WTC11 (cell line): ENCODE measurements at regions not wholly inside any gene's neighbourhood (a gene's known extent, or its start where the extent isn't known, plus 50 kb on each side); places are given as distances from the start of the nearest gene placed in this dataset.

ENCODE experiments used
- CREB1 ChIP-seq: sonication (generic); formaldehyde crosslinking; IDR thresholded peaks from 2 replicates; pipeline ENCODE4 v1.8.0; 2023; ENCODE audit warnings: mild to moderate bottlenecking, missing genetic modification reagents
- ESRRA ChIP-seq: sonication (generic); formaldehyde crosslinking; IDR thresholded peaks from 2 replicates; pipeline ENCODE4 v1.8.1; 2022; ENCODE audit warnings: mild to moderate bottlenecking, missing genetic modification reagents, borderline replicate concordance
- ETV6 ChIP-seq: sonication (generic); formaldehyde crosslinking; IDR thresholded peaks from 2 replicates; pipeline ENCODE4 v1.8.1; 2022; ENCODE audit warnings: mild to moderate bottlenecking, missing genetic modification reagents
- FOXP1 ChIP-seq: sonication (generic); formaldehyde crosslinking; IDR thresholded peaks from 2 replicates; pipeline ENCODE4 v1.8.0; 2022; ENCODE audit warnings: missing genetic modification reagents, mild to moderate bottlenecking, moderate library complexity, borderline replicate concordance
- NFE2L1 ChIP-seq: sonication (generic); formaldehyde crosslinking; IDR thresholded peaks from 2 replicates; pipeline ENCODE4 v1.8.1; 2023; ENCODE audit warnings: missing genetic modification reagents
- TP53 ChIP-seq: sonication (generic); formaldehyde crosslinking; IDR thresholded peaks from 2 replicates; pipeline ENCODE4 v1.8.1; 2023; ENCODE audit warnings: mild to moderate bottlenecking, missing genetic modification reagents
- ZNF121 ChIP-seq: sonication (generic); formaldehyde crosslinking; IDR thresholded peaks from 2 replicates; pipeline ENCODE4 v1.8.0; 2023; ENCODE audit warnings: missing genetic modification reagents
- TF ChIP-seq, protein P1 (sequence below): fragments of 200-600 bp; IDR thresholded peaks from 2 replicates; pipeline ENCODE4 v1.8.0; 2022; ENCODE audit warnings: antibody characterized with exemption
- TF ChIP-seq, protein P2 (sequence below): sonication (generic); formaldehyde crosslinking; conservative IDR thresholded peaks from 2 replicates; pipeline ENCODE4 v1.8.1; 2023; ENCODE audit warnings: mild to moderate bottlenecking, low read depth, missing genetic modification reagents, moderate library complexity
- TF ChIP-seq, protein P3 (sequence below): sonication (generic); formaldehyde crosslinking; IDR thresholded peaks from 2 replicates; pipeline ENCODE4 v1.8.1; 2022; ENCODE audit warnings: low read depth, missing genetic modification reagents, borderline replicate concordance
- TF ChIP-seq, protein P4 (sequence below): fragments of 250-450 bp; sonication (Bioruptor Pico); IDR thresholded peaks from 2 replicates; pipeline ENCODE4 v1.9.0; 2021; ENCODE audit warnings: mild to moderate bottlenecking
- TF ChIP-seq, protein P5 (sequence below): sonication (generic); formaldehyde crosslinking; IDR thresholded peaks from 2 replicates; pipeline ENCODE4 v1.8.1; 2022; ENCODE audit warnings: low read depth, mild to moderate bottlenecking, moderate library complexity, missing genetic modification reagents, borderline replicate concordance
- TF ChIP-seq, protein P6 (sequence below): sonication (generic); formaldehyde crosslinking; IDR thresholded peaks from 2 replicates; pipeline ENCODE4 v1.8.1; 2022; ENCODE audit warnings: missing genetic modification reagents, borderline replicate concordance
- TF ChIP-seq, protein P7 (sequence below): sonication (generic); formaldehyde crosslinking; IDR thresholded peaks from 2 replicates; pipeline ENCODE4 v1.8.0; 2022; ENCODE audit warnings: mild to moderate bottlenecking, missing genetic modification reagents

DNA sequence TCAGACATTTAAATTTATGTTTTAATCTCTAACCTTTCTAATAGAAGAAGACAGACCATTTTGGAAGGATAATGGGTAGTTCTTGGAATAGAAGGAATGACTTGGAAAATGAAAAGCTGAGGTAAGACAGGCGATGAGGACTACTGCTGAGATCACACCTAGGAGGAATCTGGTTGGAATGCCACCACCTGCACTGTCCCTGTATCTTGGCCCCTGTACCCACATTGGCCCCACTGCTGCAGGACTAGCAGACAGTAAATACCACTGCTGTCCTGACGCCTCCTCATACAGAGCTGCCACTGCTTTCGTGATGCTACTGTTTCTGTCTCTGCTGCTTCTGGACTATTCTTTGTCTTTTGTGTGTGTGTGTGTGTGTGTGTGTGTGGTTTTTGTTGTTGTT lies 359.8 kb downstream of the TMEM232 start:
- TF ChIP-seq, protein P1, sequence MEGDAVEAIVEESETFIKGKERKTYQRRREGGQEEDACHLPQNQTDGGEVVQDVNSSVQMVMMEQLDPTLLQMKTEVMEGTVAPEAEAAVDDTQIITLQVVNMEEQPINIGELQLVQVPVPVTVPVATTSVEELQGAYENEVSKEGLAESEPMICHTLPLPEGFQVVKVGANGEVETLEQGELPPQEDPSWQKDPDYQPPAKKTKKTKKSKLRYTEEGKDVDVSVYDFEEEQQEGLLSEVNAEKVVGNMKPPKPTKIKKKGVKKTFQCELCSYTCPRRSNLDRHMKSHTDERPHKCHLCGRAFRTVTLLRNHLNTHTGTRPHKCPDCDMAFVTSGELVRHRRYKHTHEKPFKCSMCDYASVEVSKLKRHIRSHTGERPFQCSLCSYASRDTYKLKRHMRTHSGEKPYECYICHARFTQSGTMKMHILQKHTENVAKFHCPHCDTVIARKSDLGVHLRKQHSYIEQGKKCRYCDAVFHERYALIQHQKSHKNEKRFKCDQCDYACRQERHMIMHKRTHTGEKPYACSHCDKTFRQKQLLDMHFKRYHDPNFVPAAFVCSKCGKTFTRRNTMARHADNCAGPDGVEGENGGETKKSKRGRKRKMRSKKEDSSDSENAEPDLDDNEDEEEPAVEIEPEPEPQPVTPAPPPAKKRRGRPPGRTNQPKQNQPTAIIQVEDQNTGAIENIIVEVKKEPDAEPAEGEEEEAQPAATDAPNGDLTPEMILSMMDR: no peak
- TF ChIP-seq, protein P2, sequence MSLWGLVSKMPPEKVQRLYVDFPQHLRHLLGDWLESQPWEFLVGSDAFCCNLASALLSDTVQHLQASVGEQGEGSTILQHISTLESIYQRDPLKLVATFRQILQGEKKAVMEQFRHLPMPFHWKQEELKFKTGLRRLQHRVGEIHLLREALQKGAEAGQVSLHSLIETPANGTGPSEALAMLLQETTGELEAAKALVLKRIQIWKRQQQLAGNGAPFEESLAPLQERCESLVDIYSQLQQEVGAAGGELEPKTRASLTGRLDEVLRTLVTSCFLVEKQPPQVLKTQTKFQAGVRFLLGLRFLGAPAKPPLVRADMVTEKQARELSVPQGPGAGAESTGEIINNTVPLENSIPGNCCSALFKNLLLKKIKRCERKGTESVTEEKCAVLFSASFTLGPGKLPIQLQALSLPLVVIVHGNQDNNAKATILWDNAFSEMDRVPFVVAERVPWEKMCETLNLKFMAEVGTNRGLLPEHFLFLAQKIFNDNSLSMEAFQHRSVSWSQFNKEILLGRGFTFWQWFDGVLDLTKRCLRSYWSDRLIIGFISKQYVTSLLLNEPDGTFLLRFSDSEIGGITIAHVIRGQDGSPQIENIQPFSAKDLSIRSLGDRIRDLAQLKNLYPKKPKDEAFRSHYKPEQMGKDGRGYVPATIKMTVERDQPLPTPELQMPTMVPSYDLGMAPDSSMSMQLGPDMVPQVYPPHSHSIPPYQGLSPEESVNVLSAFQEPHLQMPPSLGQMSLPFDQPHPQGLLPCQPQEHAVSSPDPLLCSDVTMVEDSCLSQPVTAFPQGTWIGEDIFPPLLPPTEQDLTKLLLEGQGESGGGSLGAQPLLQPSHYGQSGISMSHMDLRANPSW: no peak
- TF ChIP-seq, protein P3, sequence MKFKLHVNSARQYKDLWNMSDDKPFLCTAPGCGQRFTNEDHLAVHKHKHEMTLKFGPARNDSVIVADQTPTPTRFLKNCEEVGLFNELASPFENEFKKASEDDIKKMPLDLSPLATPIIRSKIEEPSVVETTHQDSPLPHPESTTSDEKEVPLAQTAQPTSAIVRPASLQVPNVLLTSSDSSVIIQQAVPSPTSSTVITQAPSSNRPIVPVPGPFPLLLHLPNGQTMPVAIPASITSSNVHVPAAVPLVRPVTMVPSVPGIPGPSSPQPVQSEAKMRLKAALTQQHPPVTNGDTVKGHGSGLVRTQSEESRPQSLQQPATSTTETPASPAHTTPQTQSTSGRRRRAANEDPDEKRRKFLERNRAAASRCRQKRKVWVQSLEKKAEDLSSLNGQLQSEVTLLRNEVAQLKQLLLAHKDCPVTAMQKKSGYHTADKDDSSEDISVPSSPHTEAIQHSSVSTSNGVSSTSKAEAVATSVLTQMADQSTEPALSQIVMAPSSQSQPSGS (CRISPR knock-in tag): no peak
- TF ChIP-seq, protein P4, sequence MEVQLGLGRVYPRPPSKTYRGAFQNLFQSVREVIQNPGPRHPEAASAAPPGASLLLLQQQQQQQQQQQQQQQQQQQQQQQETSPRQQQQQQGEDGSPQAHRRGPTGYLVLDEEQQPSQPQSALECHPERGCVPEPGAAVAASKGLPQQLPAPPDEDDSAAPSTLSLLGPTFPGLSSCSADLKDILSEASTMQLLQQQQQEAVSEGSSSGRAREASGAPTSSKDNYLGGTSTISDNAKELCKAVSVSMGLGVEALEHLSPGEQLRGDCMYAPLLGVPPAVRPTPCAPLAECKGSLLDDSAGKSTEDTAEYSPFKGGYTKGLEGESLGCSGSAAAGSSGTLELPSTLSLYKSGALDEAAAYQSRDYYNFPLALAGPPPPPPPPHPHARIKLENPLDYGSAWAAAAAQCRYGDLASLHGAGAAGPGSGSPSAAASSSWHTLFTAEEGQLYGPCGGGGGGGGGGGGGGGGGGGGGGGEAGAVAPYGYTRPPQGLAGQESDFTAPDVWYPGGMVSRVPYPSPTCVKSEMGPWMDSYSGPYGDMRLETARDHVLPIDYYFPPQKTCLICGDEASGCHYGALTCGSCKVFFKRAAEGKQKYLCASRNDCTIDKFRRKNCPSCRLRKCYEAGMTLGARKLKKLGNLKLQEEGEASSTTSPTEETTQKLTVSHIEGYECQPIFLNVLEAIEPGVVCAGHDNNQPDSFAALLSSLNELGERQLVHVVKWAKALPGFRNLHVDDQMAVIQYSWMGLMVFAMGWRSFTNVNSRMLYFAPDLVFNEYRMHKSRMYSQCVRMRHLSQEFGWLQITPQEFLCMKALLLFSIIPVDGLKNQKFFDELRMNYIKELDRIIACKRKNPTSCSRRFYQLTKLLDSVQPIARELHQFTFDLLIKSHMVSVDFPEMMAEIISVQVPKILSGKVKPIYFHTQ (CRISPR knock-in tag): no peak
- no peak for TF ChIP-seq NFE2L1 (CRISPR knock-in tag)
- TF ChIP-seq, protein P5, sequence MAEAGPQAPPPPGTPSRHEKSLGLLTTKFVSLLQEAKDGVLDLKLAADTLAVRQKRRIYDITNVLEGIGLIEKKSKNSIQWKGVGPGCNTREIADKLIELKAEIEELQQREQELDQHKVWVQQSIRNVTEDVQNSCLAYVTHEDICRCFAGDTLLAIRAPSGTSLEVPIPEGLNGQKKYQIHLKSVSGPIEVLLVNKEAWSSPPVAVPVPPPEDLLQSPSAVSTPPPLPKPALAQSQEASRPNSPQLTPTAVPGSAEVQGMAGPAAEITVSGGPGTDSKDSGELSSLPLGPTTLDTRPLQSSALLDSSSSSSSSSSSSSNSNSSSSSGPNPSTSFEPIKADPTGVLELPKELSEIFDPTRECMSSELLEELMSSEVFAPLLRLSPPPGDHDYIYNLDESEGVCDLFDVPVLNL (CRISPR knock-in tag): no peak
- TF ChIP-seq CREB1: no peak
- no peak for TF ChIP-seq ZNF121 (CRISPR knock-in tag)
- TF ChIP-seq, protein P6, sequence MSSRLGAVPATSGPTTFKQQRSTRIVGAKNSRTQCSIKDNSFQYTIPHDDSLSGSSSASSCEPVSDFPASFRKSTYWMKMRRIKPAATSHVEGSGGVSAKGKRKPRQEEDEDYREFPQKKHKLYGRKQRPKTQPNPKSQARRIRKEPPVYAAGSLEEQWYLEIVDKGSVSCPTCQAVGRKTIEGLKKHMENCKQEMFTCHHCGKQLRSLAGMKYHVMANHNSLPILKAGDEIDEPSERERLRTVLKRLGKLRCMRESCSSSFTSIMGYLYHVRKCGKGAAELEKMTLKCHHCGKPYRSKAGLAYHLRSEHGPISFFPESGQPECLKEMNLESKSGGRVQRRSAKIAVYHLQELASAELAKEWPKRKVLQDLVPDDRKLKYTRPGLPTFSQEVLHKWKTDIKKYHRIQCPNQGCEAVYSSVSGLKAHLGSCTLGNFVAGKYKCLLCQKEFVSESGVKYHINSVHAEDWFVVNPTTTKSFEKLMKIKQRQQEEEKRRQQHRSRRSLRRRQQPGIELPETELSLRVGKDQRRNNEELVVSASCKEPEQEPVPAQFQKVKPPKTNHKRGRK (CRISPR knock-in tag): no peak
- no peak for TF ChIP-seq ESRRA (CRISPR knock-in tag)
- TF ChIP-seq, protein P7, sequence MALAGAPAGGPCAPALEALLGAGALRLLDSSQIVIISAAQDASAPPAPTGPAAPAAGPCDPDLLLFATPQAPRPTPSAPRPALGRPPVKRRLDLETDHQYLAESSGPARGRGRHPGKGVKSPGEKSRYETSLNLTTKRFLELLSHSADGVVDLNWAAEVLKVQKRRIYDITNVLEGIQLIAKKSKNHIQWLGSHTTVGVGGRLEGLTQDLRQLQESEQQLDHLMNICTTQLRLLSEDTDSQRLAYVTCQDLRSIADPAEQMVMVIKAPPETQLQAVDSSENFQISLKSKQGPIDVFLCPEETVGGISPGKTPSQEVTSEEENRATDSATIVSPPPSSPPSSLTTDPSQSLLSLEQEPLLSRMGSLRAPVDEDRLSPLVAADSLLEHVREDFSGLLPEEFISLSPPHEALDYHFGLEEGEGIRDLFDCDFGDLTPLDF (CRISPR knock-in tag): no peak
- no peak for TF ChIP-seq TP53 (CRISPR knock-in tag)
- no peak for TF ChIP-seq ETV6 (CRISPR knock-in tag)
- TF ChIP-seq FOXP1: no peak
